HepG2 (cell line): ENCODE measurements at regions not wholly inside any gene's neighbourhood (a gene's known extent, or its start where the extent isn't known, plus 50 kb on each side); places are given as distances from the start of the nearest gene placed in this dataset.

Experiments used
- ATAC-seq: fragments of 200-7000 bp; cut with Tn5 transposase; 3 replicates; pipeline ENCODE4 v1.9.1; 2020; ENCODE audit warnings: mild to moderate bottlenecking, moderate library complexity
- BruUV-seq: library from RNA; stranded (reverse); fragments of 400-500 nt; replicated peaks from 2 replicates; lab custom pipeline; 2021; lab: Mats Ljungman, UMichigan
- CTCF ChIA-PET: fragments of 300-600 bp; formaldehyde crosslinking; extraction: SDS; loops from one replicate; lab custom pipeline; 2021; ENCODE audit warnings: low total read pairs, inconsistent platforms, low intra/inter-chr PET ratio; lab: Yijun Ruan, JAX
- POLR2A ChIA-PET: fragments of 350-600 bp; sonication (Branson Sonifier 250); formaldehyde crosslinking; loops from one replicate; lab custom pipeline; 2020; ENCODE audit warnings: antibody characterized with exemption, inconsistent platforms; lab: Yijun Ruan, JAX
- DNase-seq: peaks from one replicate; pipeline ENCODE4 v3.0.0-alpha.2; 2015; ENCODE audit warnings: low spot score
- FAIRE-seq: peaks from 3 replicates; lab custom pipeline; 2011; peaks lifted over from hg19 to GRCh38; lab: Jason Lieb, UNC
- H2AFZ ChIP-seq: one replicate; pipeline ENCODE4 v1.6.1; 2011; ENCODE audit warnings: low read length, inconsistent platforms
- H3K27ac ChIP-seq: fragments of 300-600 bp; 3 replicates; pipeline ENCODE4 v1.8.0; 2011; ENCODE audit warnings: mixed run types, mild to moderate bottlenecking, mixed read lengths, low read length, inconsistent platforms; ENCODE audit not compliant: insufficient read depth; ENCODE audit errors: extremely low read length
- H3K27me3 ChIP-seq, 2 experiments: fragments of 200-600 bp in 1 of 2; 2 replicates in 1 of 2; 3 replicates in 1 of 2; pipeline versions ENCODE4 v1.6.0 to v1.8.0; 2011; ENCODE audit warnings: low read length in 2 of 2, mild to moderate bottlenecking in 2 of 2, moderate library complexity in 2 of 2, inconsistent platforms in 1 of 2; ENCODE audit not compliant: insufficient read depth in 2 of 2, control insufficient read depth in 1 of 2
- H3K36me3 ChIP-seq, 2 experiments: fragments of 200-600 bp in 1 of 2; replicated peaks in 1 of 2; 2 replicates in 1 of 2; 3 replicates in 1 of 2; pipeline versions ENCODE4 v1.5.1 to v1.8.0; 2011; ENCODE audit warnings: low read length in 2 of 2, inconsistent platforms in 1 of 2; ENCODE audit not compliant: insufficient read depth in 2 of 2, control insufficient read depth in 1 of 2
- H3K4me1 ChIP-seq: 2 replicates; pipeline ENCODE4 v1.5.1; 2012; ENCODE audit warnings: low read length, inconsistent platforms; ENCODE audit not compliant: insufficient read depth
- H3K4me2 ChIP-seq: 2 replicates; pipeline ENCODE4 v1.6.0; 2011; ENCODE audit warnings: low read depth, low read length, inconsistent platforms
- H3K4me3 ChIP-seq, 3 experiments: fragments of 200-600 bp in 1 of 3; sonication (generic), shearing (Covaris generic) in 1 of 3; replicated peaks in 1 of 3; 2 replicates each; pipeline ENCODE4 v1.5.1; 2011 to 2016; ENCODE audit warnings: low read length in 3 of 3, inconsistent platforms in 2 of 3, low read depth in 2 of 3, mild to moderate bottlenecking in 2 of 3, control low read depth in 1 of 3, mixed read lengths in 1 of 3; ENCODE audit not compliant: insufficient read depth in 1 of 3
- H3K79me2 ChIP-seq: one replicate; pipeline ENCODE4 v1.6.1; 2011; ENCODE audit warnings: low read length, inconsistent platforms; ENCODE audit not compliant: insufficient read depth
- H3K9ac ChIP-seq: 2 replicates; pipeline ENCODE4 v1.6.0; 2011; ENCODE audit warnings: mild to moderate bottlenecking, low read depth, low read length, inconsistent platforms; ENCODE audit not compliant: insufficient read depth
- H3K9me3 ChIP-seq: 2 replicates; pipeline ENCODE4 v1.5.1; 2012; ENCODE audit warnings: mild to moderate bottlenecking, low read length
- H4K20me1 ChIP-seq: 2 replicates; pipeline ENCODE4 v1.6.0; 2011; ENCODE audit warnings: inconsistent platforms, mild to moderate bottlenecking, low read length, moderate library complexity; ENCODE audit not compliant: insufficient read depth
- CBX1 ChIP-seq: IDR thresholded peaks from one replicate; pipeline ENCODE4 v1.6.1; 2016; ENCODE audit warnings: antibody characterized with exemption, low read depth
- PCBP1 ChIP-seq: fragments of 200-400 bp; formaldehyde crosslinking; IDR thresholded peaks from 2 replicates; pipeline ENCODE4 v1.6.1; 2017; ENCODE audit warnings: mild to moderate bottlenecking, low read depth, low read length, borderline replicate concordance
- STAG1 ChIP-seq: sonication (generic); formaldehyde crosslinking; IDR thresholded peaks from 2 replicates; pipeline ENCODE4 v1.4.0; 2020; ENCODE audit warnings: missing genetic modification reagents
- ZNF234 ChIP-seq: sonication (generic); formaldehyde crosslinking; conservative IDR thresholded peaks from 2 replicates; pipeline ENCODE4 v1.5.1; 2020; ENCODE audit warnings: mild to moderate bottlenecking, missing genetic modification reagents
- ZNF251 ChIP-seq: sonication (generic); formaldehyde crosslinking; IDR thresholded peaks from 2 replicates; pipeline ENCODE4 v1.9.0; 2021; ENCODE audit warnings: mild to moderate bottlenecking, missing genetic modification reagents
- WGBS: methylation state at CpG from one replicate; pipeline ENCODE4 v1.1.6; 2017; ENCODE audit warnings: low lambda C conversion rate; 5-methylcytosine and 5-hydroxymethylcytosine counted together
- in situ Hi-C: cut with HindIII; loops from 2 replicates; pipeline ENCODE4 v1.10.0; 2017; ENCODE audit warnings: low pct_unique_long_range_greater_than_20kb; ENCODE audit not compliant: extremely low pct_ligation_motif_present
- intact Hi-C: fragments of 100-400 bp; cut with micrococcal nuclease; formaldehyde crosslinking; loops from one replicate; pipeline ENCODE4 v1.10.0; 2022; ENCODE audit not compliant: unreplicated experiment
- TF ChIP-seq, protein P1 (sequence below): sonication (generic); formaldehyde crosslinking; IDR thresholded peaks from 2 replicates; pipeline ENCODE4 v1.4.0; 2020; ENCODE audit warnings: missing genetic modification reagents
- TF ChIP-seq, protein P2 (sequence below): sonication (generic); formaldehyde crosslinking; IDR thresholded peaks from 2 replicates; pipeline ENCODE4 v1.8.0; 2022; ENCODE audit warnings: mild to moderate bottlenecking, missing genetic modification reagents

DNA sequence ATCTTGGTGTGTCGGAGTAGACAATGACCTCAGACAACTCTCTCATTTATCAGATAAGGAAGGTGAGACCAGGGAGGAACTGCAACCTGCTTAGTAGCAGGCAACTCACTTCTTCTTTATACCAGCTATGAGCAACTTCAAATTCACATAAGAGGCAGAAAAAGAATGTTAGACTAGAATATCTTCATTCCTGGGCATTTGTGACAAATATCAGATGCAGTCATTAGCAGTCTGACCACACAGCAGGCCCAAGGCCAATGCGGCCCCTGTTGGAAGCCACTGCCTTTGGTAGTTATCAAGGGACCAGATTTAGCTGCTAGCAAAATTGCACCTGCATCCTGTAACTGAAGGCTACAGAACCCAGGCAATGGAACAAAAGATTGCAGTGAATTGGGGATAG, 219.2 kb upstream of the RASGEF1B start:
- H3K9me3 ChIP-seq: no peaks in the 10 kb centered on the region
- TF ChIP-seq PCBP1: no peak
- TF ChIP-seq ZNF251 (CRISPR knock-in tag): no peak
- TF ChIP-seq, protein P1, sequence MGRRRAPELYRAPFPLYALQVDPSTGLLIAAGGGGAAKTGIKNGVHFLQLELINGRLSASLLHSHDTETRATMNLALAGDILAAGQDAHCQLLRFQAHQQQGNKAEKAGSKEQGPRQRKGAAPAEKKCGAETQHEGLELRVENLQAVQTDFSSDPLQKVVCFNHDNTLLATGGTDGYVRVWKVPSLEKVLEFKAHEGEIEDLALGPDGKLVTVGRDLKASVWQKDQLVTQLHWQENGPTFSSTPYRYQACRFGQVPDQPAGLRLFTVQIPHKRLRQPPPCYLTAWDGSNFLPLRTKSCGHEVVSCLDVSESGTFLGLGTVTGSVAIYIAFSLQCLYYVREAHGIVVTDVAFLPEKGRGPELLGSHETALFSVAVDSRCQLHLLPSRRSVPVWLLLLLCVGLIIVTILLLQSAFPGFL (CRISPR knock-in tag): no peak
- no peak for DNase-seq
- no peaks in the 10 kb centered on the region for H4K20me1 ChIP-seq
- intact Hi-C loops: no loop called here
- no TSS peak for BruUV-seq
- no peaks in the 10 kb centered on the region for H3K79me2 ChIP-seq
- no peak for FAIRE-seq
- no peak overlapping the region for H3K27ac ChIP-seq
- CTCF ChIA-PET: no interaction called here
- no peaks in the 10 kb centered on the region for H3K36me3 ChIP-seq
- no peaks in the 10 kb centered on the region for H3K4me1 ChIP-seq
- no peak overlapping the region for H3K4me2 ChIP-seq
- POLR2A ChIA-PET: no interaction called here
- H3K4me3 ChIP-seq: no peak overlapping the region
- WGBS: 24% methylated on average over 2 of the region's 2 CpGs
- H3K9ac ChIP-seq: no peak overlapping the region
- 0 out of 5 replicates have a peak, but pooled peaks cover 0 to 4% of the 10 kb centered on the region in 2 experiments for H3K27me3 ChIP-seq
- no peak overlapping the region for H2AFZ ChIP-seq
- in situ Hi-C loops: no loop called here
- no peak for ATAC-seq

DNA sequence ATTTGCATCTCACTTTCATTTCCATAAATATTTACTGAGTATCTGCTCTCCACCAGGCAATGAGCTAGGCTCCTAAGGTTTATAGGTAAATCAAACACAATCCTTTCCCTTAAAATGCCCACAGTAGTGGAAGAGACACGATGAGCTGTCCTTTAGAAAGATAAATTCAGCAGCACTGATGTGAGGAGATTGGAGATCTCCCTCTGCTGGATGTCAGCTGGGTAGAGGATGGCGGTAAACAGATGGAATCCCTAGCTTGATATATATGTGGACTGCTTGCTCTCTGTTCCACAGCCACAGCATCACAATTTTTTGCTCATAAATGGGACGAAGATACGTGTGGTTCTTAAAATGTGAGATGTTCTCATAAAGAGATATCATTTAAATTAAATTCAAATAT, 216.4 kb upstream of the RASGEF1B start:
- TF ChIP-seq STAG1 (peak; percentile 57), ZNF234 (CRISPR knock-in tag) (no peak), CBX1 (no peak)
- TF ChIP-seq, protein P2, sequence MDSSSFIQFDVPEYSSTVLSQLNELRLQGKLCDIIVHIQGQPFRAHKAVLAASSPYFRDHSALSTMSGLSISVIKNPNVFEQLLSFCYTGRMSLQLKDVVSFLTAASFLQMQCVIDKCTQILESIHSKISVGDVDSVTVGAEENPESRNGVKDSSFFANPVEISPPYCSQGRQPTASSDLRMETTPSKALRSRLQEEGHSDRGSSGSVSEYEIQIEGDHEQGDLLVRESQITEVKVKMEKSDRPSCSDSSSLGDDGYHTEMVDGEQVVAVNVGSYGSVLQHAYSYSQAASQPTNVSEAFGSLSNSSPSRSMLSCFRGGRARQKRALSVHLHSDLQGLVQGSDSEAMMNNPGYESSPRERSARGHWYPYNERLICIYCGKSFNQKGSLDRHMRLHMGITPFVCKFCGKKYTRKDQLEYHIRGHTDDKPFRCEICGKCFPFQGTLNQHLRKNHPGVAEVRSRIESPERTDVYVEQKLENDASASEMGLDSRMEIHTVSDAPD (CRISPR knock-in tag): no peak
- in situ Hi-C loops: no loop called here

More for the DNA sequence above, 216.4 kb upstream of the RASGEF1B start:
- ChIA-PET CTCF (no interaction called here), POLR2A (no interaction called here)
- no peak overlapping the region for H3K4me2 ChIP-seq
- no peak overlapping the region for H3K27ac ChIP-seq
- H3K9ac ChIP-seq: no peak overlapping the region
- 3% methylated on average over 4 of the region's 4 CpGs for WGBS
- H3K79me2 ChIP-seq: no peaks in the 10 kb centered on the region
- 0 out of 5 replicates have a peak, but pooled peaks cover 0 to 4% of the 10 kb centered on the region in 2 experiments for H3K27me3 ChIP-seq
- intact Hi-C loops: loop anchor here (1.0 kb wide), 1 partner anchor 221 kb away; no protein-coding TSS in a partner anchor
- H3K36me3 ChIP-seq: no peaks in the 10 kb centered on the region
- H3K4me3 ChIP-seq: no peak overlapping the region
- DNase-seq (no peak), ATAC-seq (peak; percentile 64; the same call in 2 of the 3 replicates), FAIRE-seq (no peak)
- H2AFZ ChIP-seq: no peak overlapping the region
- no peaks in the 10 kb centered on the region for H3K9me3 ChIP-seq
- no peaks in the 10 kb centered on the region for H3K4me1 ChIP-seq
- BruUV-seq: no TSS peak
- H4K20me1 ChIP-seq: no peaks in the 10 kb centered on the region
